HG03039 (cell line): ENCODE measurements at regions not wholly inside any gene's neighbourhood (a gene's known extent, or its start where the extent isn't known, plus 50 kb on each side); places are given as distances from the start of the nearest gene placed in this dataset.
"Not testable (repeated sequence)": the region's sequence is repeated elsewhere in the genome, so short reads cannot be mapped to it uniquely, and the experiment has no call there.

Source experiments
- ATAC-seq: cut with Tn5 transposase; IDR thresholded peaks from one replicate; pipeline ENCODE4 v1.9.1; 2021; ENCODE audit warnings: mild to moderate bottlenecking, moderate library complexity; ENCODE audit not compliant: unreplicated experiment

DNA sequence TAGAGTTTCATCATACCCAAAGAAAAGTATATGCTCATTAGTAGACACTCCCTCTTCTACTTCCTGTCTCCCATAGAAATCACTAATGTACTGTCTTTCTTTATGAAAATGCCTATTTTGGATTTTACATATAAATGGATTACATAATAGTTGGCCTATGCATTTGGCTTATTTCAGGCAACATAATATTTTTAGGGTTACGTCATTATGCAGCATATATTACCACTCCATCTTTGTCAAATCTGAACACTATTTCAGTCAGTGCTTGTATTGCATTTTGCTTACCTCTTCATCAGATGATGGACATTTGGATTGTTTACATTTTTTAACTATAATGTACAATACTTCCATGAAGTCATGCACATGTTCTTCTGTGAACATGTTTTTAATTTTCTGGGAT, 1406.1 kb downstream of the LRFN5 start:
- no peak for ATAC-seq

DNA sequence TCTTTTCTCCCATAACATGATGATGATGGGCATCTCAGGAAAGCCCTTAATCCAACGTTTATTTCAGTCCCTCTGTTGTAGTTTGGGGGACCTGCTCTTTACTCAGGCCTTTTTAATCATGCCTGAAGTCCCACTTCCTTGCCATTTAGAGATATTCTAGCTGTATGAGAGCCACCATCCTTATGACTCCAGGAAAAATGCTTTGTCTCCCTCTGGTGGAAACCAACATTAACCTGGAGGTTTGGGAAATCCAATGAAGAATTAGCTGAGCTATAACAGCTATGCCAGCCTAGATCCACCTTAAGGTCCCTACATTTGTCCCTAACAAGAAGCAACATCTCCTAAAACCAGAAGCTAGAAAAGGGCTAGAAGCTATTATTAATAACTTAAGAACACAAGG, 1399.1 kb downstream of the LRFN5 start:
- no peak for ATAC-seq

GRCh38 chr14:43003845-43004244, 1397.2 kb downstream of the LRFN5 start:
- ATAC-seq: no peak

DNA sequence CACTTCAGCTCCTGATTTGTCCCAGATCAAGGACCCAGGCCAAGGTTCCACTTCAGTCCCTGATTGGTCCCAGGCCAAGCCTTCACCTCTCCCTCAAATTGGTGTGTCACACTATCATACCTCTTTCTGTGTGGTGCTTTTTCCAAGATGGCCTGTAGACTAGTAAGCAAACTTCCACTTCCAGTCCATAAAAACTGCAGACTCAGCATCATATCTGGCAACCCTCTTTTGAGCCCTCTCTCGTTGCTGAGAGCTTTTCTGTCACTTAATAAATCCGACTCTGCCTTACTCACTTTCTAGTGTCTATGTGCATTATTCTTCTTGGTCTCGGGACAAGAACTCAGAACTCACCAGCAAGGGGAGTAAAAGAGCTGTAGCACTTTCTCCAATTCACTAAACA, 1395.1 kb downstream of the LRFN5 start:
- no peak for ATAC-seq

- ATAC-seq: no peak
Measured at GRCh38 chr14:42994051-42994736, 1387.5 kb downstream of the LRFN5 start.

- ATAC-seq: no peak
Measured at GRCh38 chr14:42992930-42993329, 1386.3 kb downstream of the LRFN5 start.

DNA sequence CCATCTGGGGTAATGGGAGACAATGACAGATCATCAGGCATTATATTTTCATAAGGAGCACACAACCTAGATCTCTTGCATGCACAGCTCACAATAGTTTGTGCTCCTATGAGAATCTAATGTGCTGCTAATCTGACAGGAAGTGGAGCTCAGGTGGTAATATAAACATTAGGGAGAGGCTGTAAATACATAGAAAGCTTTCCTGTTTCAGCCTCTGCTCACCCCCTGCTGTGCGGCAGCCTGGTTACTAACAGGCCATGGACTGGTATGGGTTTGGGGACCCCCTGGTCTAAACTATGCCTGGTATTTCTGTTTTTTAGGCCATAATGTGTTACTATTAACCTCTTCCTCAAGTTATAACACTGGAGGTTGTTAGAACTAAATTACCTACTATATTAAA, 1373.7 kb downstream of the LRFN5 start:
- no peak for ATAC-seq

- not testable (repeated sequence) for ATAC-seq
Measured at GRCh38 chr14:42973171-42973570, 1366.5 kb downstream of the LRFN5 start.

- ATAC-seq: no peak
Measured at GRCh38 chr14:42965512-42965911, 1358.8 kb downstream of the LRFN5 start.

DNA sequence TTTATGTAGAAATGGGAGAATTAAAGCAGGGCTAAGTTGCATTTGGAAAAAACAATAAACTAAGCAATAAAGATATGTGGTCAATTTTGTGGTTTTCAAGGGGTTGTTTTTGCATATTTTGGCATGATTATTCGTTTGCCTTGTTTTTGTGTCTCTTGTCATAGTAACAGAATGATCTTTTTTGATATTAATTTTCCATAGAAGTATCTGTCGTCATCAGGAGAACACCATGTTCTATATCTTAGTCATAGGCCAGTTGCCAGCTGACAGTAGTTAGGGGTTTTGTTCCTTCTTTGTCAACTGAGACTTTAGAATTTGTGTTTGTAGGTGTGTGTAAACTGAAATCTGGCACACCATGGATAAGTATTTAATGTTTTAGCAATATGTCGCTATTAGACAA, 1354.8 kb downstream of the LRFN5 start:
- ATAC-seq: no peak

DNA sequence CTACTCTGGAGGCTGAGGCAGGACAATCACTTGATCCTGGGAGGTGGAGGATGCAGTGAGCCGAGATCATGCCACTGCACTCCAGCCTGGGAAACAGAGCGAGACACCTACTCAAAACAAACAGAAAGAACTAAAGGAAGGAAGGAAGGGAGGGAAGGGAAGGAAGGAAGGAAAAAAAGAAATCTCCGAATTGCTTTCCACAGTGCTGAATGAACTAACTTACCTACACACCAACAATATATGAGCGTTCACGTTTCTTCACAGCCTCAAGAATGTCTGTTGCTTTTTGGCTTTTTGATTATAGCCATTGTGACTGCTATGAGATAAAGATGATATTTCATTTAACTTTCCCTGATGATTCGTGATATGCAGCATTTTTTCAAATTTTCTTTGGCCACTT, 1343.7 kb downstream of the LRFN5 start:
- no peak for ATAC-seq

DNA sequence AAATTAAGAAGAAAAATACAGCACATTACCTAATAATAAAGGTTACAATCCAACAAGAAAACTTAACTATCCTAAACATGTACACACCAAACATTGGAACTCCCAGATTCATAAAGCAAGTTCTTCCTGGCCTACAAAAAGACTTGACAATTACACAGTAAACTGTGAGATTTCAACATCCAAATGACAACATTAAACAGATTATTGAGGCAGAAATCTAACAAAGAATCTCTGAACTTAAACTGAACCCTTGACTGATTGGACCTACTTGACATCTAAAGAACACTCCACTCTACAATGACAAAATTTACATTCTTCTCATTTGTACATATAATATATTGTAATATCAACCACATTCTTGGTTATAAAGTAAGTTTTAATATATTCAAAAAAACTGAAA, 1341.3 kb downstream of the LRFN5 start:
- no peak for ATAC-seq

DNA sequence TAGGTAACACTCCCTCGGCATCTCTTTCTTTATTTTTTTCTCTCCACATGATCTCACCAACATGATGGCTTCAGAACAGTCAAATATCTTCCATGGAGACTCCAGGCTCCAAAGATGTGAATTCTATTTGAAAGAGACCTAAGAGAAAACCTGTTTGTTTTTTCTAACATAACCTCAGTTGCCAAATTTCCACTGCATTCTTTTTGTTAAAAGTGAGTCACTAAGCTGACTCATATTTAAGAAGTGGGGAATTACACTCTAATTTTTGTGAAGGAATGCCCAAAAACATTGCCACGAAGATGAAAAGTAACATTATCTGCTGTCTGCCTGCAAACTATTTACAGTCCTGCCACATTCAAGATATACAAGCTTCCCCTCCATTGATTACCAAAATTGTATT, 1337.6 kb downstream of the LRFN5 start:
- ATAC-seq: no peak

DNA sequence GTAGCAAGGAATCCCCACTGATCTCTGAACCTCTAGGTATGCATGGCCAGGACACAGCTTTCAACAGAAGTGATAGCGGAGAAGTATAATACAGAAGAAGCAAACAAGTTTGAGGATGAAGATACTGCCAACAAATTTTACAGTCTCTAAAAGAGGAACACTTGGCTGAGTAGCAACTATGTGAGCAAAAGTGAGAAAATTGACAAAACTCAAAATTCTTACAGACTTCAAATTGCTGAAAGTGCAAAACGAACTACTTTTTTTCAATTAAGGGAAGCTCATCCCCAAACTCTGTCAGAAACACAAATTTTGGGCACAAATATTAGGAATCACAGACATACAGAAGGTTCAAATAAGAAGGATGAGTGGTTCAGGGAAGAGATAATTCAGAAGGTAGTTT, 1324.6 kb downstream of the LRFN5 start:
- no peak for ATAC-seq

- no peak for ATAC-seq
Measured at GRCh38 chr14:42929806-42930480, 1323.3 kb downstream of the LRFN5 start.

GRCh38 chr14:42927313-42927712, 1320.6 kb downstream of the LRFN5 start:
- no peak for ATAC-seq

- no peak for ATAC-seq
Measured at GRCh38 chr14:42921901-42922300, 1315.2 kb downstream of the LRFN5 start.

- no peak for ATAC-seq
Measured at GRCh38 chr14:42918615-42919014, 1311.9 kb downstream of the LRFN5 start.

GRCh38 chr14:42911642-42912041, 1305.0 kb downstream of the LRFN5 start:
- ATAC-seq: no peak

DNA sequence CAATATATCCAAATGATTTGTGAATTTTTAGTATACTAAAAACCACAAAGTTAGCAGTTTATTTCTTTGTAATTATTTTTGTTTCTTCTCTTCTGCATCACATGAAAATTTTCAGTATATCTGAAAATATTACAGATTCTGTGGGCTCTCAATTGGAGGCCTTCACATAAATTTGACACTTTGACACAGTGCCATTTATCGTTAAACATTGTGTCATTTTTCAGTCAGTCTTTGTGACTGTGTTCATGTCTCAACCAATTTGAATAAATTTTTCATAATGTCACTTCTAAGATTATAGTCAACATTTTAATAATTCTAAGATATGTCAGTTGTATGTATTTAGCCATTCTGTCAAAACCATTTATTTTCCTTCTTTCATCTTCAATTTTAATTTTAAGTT, 1303.0 kb downstream of the LRFN5 start:
- ATAC-seq: no peak

DNA sequence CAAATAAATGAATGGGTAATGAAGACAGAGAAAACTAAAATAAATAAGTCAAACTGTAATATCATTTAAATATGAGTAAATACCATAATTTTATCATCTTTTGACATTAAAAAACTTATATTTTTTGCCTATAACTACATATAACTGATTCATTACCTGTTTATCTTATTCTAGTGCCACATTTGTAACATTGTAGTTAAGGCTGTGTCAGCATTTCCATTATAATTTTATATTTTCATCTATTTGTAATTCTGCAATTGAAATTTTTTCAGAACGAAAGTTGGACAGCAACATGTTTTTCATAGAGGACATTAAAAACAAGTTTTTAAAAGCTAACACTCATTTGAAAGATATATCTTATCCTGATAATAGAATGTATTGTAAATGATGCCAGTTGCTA, 1286.5 kb downstream of the LRFN5 start:
- ATAC-seq: no peak

- ATAC-seq: no peak
Measured at GRCh38 chr14:42884100-42884499, 1277.4 kb downstream of the LRFN5 start.

GRCh38 chr14:42877716-42878115, 1271.0 kb downstream of the LRFN5 start:
- ATAC-seq: no peak
